T-helper 17 cell (primary cell): ENCODE measurements at regions not wholly inside any gene's neighbourhood (a gene's known extent, or its start where the extent isn't known, plus 50 kb on each side); places are given as distances from the start of the nearest gene placed in this dataset.
"Not testable (repeated sequence)": the region's sequence is repeated elsewhere in the genome, so short reads cannot be mapped to it uniquely, and the experiment has no call there.

Experiments used
- ATAC-seq: fragments of 150-1000 bp; cut with Tn5 transposase; 2 replicates; pipeline ENCODE4 v1.10.0; 2021; ENCODE audit warnings: mild to moderate bottlenecking, moderate library complexity
- DNase-seq, 3 donors: peaks; one replicate each; pipeline versions ENCODE4 v3.0.0 to v3.0.0-alpha.2; 2020 to 2021
- H3K9me3 ChIP-seq: one replicate; pipeline ENCODE4 v1.7.0; 2013; ENCODE audit warnings: low read length, mild to moderate bottlenecking; ENCODE audit not compliant: control insufficient read depth, poor library complexity, severe bottlenecking
- H3K27ac Mint-ChIP-seq: one replicate; pipeline ENCODE4 v1.8.0; 2022; ENCODE audit warnings: mild to moderate bottlenecking, moderate library complexity, mixed read lengths
- H3K27me3 Mint-ChIP-seq: one replicate; pipeline ENCODE4 v1.8.0; 2022; ENCODE audit warnings: mixed read lengths
- H3K36me3 Mint-ChIP-seq: one replicate; pipeline ENCODE4 v1.8.0; 2022; ENCODE audit warnings: low read depth, mixed read lengths
- H3K4me1 Mint-ChIP-seq: one replicate; pipeline ENCODE4 v1.8.0; 2022; ENCODE audit warnings: mild to moderate bottlenecking, mixed read lengths
- H3K4me3 Mint-ChIP-seq: one replicate; pipeline ENCODE4 v1.8.0; 2022; ENCODE audit warnings: mild to moderate bottlenecking, moderate library complexity, mixed read lengths

DNA sequence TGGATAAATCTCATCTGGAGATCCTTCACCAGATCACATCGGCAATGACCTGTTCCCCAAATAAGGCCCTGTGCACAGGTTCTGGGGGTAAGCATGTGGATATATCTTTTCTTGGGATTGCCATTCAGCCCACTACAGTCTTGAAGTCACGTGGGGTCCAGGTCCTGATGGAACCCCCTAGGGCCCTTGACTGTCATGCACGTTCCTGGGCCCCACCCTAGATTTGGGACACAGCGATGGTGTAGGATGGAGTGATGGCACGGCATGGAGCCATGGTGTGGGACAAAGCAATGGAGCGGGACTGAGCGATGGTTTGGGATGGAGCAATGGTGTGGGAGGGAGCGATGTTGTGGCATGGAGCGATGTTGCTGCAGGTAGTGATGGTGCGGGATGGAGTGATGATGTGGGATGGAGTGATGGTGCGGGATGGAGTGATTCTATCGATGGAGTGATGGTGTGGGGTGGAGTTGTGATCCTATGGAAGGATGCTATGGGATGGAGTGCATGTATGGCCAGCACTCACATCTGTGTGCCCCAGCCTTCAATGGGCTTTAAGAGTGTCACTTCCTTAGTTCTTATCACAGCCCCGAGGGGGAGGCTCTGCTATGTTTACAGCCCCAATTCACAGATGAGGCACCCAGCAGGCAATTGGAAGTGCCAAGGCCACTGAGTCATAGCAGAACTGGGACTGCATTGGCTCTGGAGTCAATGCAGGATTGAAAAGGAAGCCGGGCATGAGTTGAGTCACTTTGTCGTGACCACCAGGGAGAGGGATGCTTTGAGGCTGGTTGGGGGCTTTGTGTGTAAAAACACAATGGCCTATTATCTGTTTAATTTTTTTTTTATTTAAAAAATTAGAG, 97.0 kb upstream of the C1orf174 start:
- H3K4me3 Mint-ChIP-seq: no peak overlapping the region
- H3K36me3 Mint-ChIP-seq: peaks cover 2% of the 10 kb centered on the region
- H3K9me3 ChIP-seq: no peaks in the 10 kb centered on the region
- ATAC-seq (no peak), DNase-seq (no peak)
- H3K4me1 Mint-ChIP-seq: peaks cover 5% of the 10 kb centered on the region
- no peak overlapping the region for H3K27ac Mint-ChIP-seq
- H3K27me3 Mint-ChIP-seq: peaks cover 61% of the 10 kb centered on the region

DNA sequence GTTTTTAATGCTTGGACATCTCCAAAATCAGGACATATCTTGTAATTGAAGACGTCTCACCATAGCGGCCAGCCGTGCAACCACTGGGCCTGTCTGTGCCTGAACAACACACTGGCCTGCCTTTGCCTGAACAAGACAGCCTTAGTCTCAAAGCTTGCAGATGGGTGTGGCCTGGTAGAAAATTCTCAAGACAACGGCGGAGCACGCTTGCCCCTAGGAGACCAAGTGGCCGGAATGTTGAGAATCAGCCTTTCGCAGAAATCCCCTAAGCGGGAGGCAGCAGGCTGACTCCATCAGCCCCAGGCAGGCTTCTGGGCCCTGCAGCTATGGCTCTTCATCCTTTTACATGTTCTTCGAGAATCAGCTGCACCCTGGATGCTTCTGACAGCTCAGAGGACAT, 98.0 kb upstream of the C1orf174 start:
- peaks cover 2% of the 10 kb centered on the region for H3K36me3 Mint-ChIP-seq
- H3K4me3 Mint-ChIP-seq: no peak overlapping the region
- peaks cover 68% of the 10 kb centered on the region for H3K27me3 Mint-ChIP-seq
- ATAC-seq: no peak
- H3K27ac Mint-ChIP-seq: no peak overlapping the region
- no peaks in the 10 kb centered on the region for H3K9me3 ChIP-seq
- H3K4me1 Mint-ChIP-seq: peaks cover 5% of the 10 kb centered on the region
- DNase-seq: no peak

- H3K27ac Mint-ChIP-seq, H3K4me3 Mint-ChIP-seq, ATAC-seq, H3K4me1 Mint-ChIP-seq, H3K36me3 Mint-ChIP-seq, H3K9me3 ChIP-seq, DNase-seq: not testable (repeated sequence)
- H3K27me3 Mint-ChIP-seq: peaks cover 62% of the 10 kb centered on the region
Measured at GRCh38 chr1:3999514-3999913, 99.4 kb upstream of the C1orf174 start.

DNA sequence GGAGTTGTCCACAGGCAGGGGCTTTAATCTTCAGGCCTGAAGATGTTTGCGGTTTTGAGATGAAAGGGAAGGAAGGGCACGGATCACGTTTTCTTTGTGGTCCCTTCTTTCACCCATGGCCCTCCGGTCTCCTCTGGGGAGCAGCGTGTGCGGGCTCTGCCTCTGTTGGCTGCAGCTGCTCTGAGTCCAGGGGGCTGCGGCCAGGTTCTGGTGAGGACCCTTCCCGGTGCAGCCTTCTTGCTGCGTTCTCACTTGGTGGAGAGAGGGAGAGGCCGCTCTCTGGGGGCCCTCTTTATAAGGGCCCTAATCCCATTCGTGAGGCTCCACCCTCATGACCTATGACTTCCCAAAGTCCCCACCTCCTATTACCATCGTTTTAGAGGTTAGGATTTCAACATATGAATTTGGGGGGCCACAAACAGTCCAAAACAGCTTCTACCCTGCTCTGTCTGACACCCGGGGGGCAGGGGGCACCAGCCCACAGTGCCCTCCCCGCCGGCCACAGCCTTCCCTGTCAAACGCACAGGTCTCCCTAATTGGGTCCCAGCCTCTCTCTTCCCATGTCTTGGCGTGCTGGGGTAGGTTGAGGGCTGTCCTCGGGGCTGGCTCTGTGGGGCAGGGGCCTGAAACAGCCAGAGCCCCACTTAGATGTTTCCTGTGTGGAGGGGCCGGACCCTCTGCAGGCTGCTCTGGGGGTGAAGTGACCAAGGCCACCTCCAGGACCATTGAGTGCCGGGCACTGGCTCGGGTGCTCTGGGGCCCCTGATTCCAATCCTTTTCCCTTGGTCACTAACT, 100.1 kb upstream of the C1orf174 start:
- Mint-ChIP-seq H3K27me3 (peaks cover 59% of the 10 kb centered on the region), H3K36me3 (peaks cover 2% of the 10 kb centered on the region), H3K27ac (no peak overlapping the region), H3K4me1 (peaks cover 5% of the 10 kb centered on the region), H3K4me3 (no peak overlapping the region)
- no peak for DNase-seq
- no peak for ATAC-seq
- no peaks in the 10 kb centered on the region for H3K9me3 ChIP-seq

DNA sequence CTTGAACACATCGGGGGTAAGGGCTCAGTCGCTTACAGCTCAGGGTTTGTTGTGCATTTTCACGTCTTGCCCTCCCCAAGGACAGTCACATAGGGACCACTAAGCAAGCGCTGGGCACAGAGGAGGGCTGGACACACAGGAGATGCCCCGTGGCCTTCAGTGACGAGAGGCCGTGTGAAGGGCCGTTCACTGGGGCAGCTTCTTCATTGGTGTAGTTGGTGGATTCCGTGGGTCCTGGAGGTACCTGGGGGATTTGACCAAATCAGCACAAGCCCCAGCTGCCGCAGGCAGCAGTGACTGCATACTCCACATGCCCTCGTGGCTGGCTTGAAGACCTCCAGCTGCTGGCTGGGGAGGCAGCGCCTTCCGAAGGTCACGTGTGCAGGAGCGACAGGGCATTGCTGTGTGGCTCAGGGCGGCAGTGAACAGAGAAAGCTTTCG, 100.8 kb upstream of the C1orf174 start:
- H3K4me1 Mint-ChIP-seq: peaks cover 5% of the 10 kb centered on the region
- H3K27me3 Mint-ChIP-seq: peaks cover 54% of the 10 kb centered on the region
- no peak overlapping the region for H3K27ac Mint-ChIP-seq
- ATAC-seq (no peak), DNase-seq (no peak)
- H3K36me3 Mint-ChIP-seq: peaks cover 2% of the 10 kb centered on the region
- no peak overlapping the region for H3K4me3 Mint-ChIP-seq
- no peaks in the 10 kb centered on the region for H3K9me3 ChIP-seq

DNA sequence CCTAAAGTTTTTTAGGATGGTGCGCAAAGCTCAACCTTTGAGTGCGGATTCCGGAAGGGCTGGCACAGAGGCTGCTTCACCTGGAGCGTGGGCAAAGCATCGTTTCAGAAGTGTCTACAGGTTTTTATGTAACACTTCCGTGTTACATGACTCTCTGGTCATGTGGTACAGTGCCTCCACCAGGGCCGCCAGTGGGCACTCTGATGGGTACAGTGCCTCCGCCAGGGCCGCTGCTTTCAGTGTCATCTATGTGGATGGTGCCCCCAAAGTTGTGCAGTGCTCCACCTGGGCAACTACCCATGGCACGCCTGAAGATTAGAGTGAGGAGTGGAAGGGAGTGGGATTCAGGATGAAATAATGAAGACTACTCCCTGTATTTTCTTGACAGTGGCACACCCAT, 101.4 kb upstream of the C1orf174 start:
- no peaks in the 10 kb centered on the region for H3K9me3 ChIP-seq
- no peak for DNase-seq
- ATAC-seq: no peak
- Mint-ChIP-seq H3K27me3 (peaks cover 53% of the 10 kb centered on the region), H3K4me3 (no peak overlapping the region), H3K4me1 (peaks cover 5% of the 10 kb centered on the region), H3K36me3 (peaks cover 2% of the 10 kb centered on the region), H3K27ac (no peak overlapping the region)

- no peak for ATAC-seq
- no peak overlapping the region for H3K4me3 Mint-ChIP-seq
Measured at GRCh38 chr1:4002061-4002521, 102.0 kb upstream of the C1orf174 start.

GRCh38 chr1:4002741-4003140, 102.7 kb upstream of the C1orf174 start:
- ATAC-seq: no peak
- peaks cover 5% of the 10 kb centered on the region for H3K4me1 Mint-ChIP-seq
- no peak overlapping the region for H3K27ac Mint-ChIP-seq
- H3K27me3 Mint-ChIP-seq: peaks cover 42% of the 10 kb centered on the region
- DNase-seq: no peak
- no peak overlapping the region for H3K4me3 Mint-ChIP-seq
- H3K9me3 ChIP-seq: no peaks in the 10 kb centered on the region
- H3K36me3 Mint-ChIP-seq: peaks cover 5% of the 10 kb centered on the region

More at GRCh38 chr1:4002061-4002521, 102.0 kb upstream of the C1orf174 start:
- H3K9me3 ChIP-seq: no peaks in the 10 kb centered on the region
- H3K4me1 Mint-ChIP-seq: peaks cover 5% of the 10 kb centered on the region
- no peak for DNase-seq
- H3K36me3 Mint-ChIP-seq: peaks cover 2% of the 10 kb centered on the region
- H3K27me3 Mint-ChIP-seq: peaks cover 47% of the 10 kb centered on the region
- no peak overlapping the region for H3K27ac Mint-ChIP-seq

DNA sequence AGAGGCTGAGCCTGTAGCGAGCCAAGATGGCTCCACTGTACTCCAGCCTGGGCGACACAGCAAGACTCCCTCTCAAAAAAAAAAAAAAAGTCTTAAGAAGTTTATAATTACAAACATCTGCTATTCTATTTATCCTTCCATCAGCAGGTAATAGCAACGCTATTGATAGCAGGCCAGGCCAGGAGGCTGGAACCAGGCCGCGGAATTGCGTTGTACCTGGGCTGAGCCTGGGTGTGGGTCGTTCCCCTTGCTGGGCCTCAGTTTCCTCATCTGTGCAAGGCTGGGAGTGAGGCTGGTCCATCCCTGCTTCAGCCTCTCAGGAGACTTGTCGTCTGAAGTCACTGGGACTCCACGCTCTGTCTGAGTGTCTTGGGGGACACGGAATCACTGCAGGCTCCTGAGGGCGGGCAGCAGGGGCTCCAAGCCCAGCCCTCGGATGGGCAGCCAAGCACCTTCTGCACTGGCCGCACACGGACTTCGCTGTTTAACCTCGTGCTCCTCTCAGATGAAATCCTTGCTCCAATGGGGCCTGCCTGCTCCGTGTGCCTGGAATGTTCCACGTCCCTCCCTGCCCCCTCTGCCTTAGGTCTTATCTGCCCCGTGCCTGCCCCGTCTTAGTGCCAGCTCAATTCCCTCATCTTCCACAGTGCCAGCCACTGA, 103.9 kb upstream of the C1orf174 start:
- DNase-seq: no peak
- H3K36me3 Mint-ChIP-seq: peaks cover 3% of the 10 kb centered on the region
- ATAC-seq: no peak
- peaks cover 29% of the 10 kb centered on the region for H3K27me3 Mint-ChIP-seq
- H3K9me3 ChIP-seq: no peaks in the 10 kb centered on the region
- peaks cover 2% of the 10 kb centered on the region for H3K4me1 Mint-ChIP-seq
- H3K27ac Mint-ChIP-seq: no peak overlapping the region
- H3K4me3 Mint-ChIP-seq: no peak overlapping the region

GRCh38 chr1:4004635-4005430, 104.8 kb upstream of the C1orf174 start:
- peaks cover 3% of the 10 kb centered on the region for H3K36me3 Mint-ChIP-seq
- H3K4me1 Mint-ChIP-seq: no peaks in the 10 kb centered on the region
- H3K27ac Mint-ChIP-seq: no peak overlapping the region
- peaks cover 25% of the 10 kb centered on the region for H3K27me3 Mint-ChIP-seq
- ATAC-seq: no peak
- no peak for DNase-seq
- H3K9me3 ChIP-seq: no peaks in the 10 kb centered on the region
- no peak overlapping the region for H3K4me3 Mint-ChIP-seq

- Mint-ChIP-seq H3K4me1 (no peaks in the 10 kb centered on the region), H3K4me3 (no peak overlapping the region), H3K27ac (no peak overlapping the region), H3K36me3 (peaks cover 3% of the 10 kb centered on the region), H3K27me3 (peaks cover 22% of the 10 kb centered on the region)
- ATAC-seq: no peak
- no peak for DNase-seq
- H3K9me3 ChIP-seq: no peaks in the 10 kb centered on the region
Measured at GRCh38 chr1:4005431-4005830, 105.4 kb upstream of the C1orf174 start.

DNA sequence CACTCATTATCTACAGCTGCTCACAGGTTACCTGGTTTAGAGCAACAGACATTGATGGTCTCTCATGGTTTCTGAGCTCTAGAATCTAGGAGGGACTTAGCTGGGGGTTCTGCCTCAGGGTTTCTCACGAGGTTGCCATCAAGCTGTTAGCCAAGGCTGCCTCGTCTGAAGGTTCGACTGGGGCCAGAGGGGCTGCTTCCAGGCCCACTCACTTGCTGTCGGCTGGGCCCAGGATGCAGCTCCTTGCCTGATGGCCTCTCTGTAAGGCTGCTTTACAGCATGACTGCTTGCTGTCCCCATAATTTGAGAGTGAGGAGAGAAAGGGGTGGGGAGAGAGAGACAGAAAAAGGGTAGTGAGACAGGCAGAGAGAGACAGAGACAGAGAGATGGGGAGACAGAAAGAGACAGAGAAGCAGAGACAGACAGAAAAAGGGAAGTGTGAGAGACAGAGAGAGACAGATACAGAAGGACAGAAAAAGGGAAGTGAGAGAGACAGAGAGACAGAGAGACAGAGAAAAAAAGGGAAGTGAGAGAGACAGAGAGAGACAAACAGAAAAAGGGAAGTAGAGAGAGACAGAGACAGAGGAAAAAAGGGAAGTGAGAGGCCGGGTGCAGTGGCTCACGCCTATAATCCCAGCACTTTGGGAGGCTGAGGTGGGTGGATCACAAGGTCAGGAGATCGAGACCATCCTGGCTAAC, 106.8 kb upstream of the C1orf174 start:
- ATAC-seq: peak; percentile 35
- H3K4me3 Mint-ChIP-seq: no peak overlapping the region
- no peak for DNase-seq

More for the DNA sequence above, 106.8 kb upstream of the C1orf174 start:
- H3K9me3 ChIP-seq: no peaks in the 10 kb centered on the region
- peaks cover 3% of the 10 kb centered on the region for H3K36me3 Mint-ChIP-seq
- no peak overlapping the region for H3K27ac Mint-ChIP-seq
- H3K27me3 Mint-ChIP-seq: peaks cover 17% of the 10 kb centered on the region
- H3K4me1 Mint-ChIP-seq: no peaks in the 10 kb centered on the region
